Neural progenitor cell (in vitro differentiated cells): ENCODE measurements at regions not wholly inside any gene's neighbourhood (a gene's known extent, or its start where the extent isn't known, plus 50 kb on each side); places are given as distances from the start of the nearest gene placed in this dataset.

ENCODE experiments used
- DNase-seq: peaks from one replicate; pipeline ENCODE4 v3.0.0-alpha.2; 2016; ENCODE audit warnings: low spot score
- H2AFZ ChIP-seq: fragments of 200-600 bp; sonication (generic); replicated peaks from 2 replicates; pipeline ENCODE4 v1.6.1; 2016; ENCODE audit warnings: antibody characterized with exemption
- H3F3A ChIP-seq: fragments of 200-600 bp; sonication (generic); 2 replicates; pipeline ENCODE4 v1.6.1; 2016; ENCODE audit warnings: antibody characterized with exemption, low read depth
- H3K27ac ChIP-seq: fragments of 200-600 bp; sonication (generic); 2 replicates; pipeline ENCODE4 v1.5.1; 2016; ENCODE audit warnings: mild to moderate bottlenecking
- H3K27me3 ChIP-seq: fragments of 200-600 bp; sonication (generic); 2 replicates; pipeline ENCODE4 v1.6.1; 2016; ENCODE audit warnings: mild to moderate bottlenecking, moderate library complexity
- H3K36me3 ChIP-seq: fragments of 200-600 bp; sonication (generic); 2 replicates; pipeline ENCODE4 v1.5.1; 2016
- H3K4me1 ChIP-seq: fragments of 200-600 bp; sonication (generic); 2 replicates; pipeline ENCODE4 v1.6.1; 2016; ENCODE audit warnings: mixed run types
- H3K4me2 ChIP-seq: fragments of 200-600 bp; sonication (generic); 2 replicates; pipeline ENCODE4 v1.6.1; 2016
- H3K4me3 ChIP-seq: fragments of 200-600 bp; sonication (generic); 2 replicates; pipeline ENCODE4 v1.5.1; 2016
- H3K79me2 ChIP-seq: fragments of 200-600 bp; sonication (generic); 2 replicates; pipeline ENCODE4 v1.6.1; 2016; ENCODE audit warnings: low read depth
- H3K9ac ChIP-seq: fragments of 200-600 bp; sonication (generic); 2 replicates; pipeline ENCODE4 v1.6.1; 2016
- H3K9me3 ChIP-seq: fragments of 200-600 bp; sonication (generic); 2 replicates; pipeline ENCODE4 v1.5.1; 2016; ENCODE audit warnings: low read depth
- H4K20me1 ChIP-seq: fragments of 200-600 bp; sonication (generic); 2 replicates; pipeline ENCODE4 v1.6.1; 2016; ENCODE audit warnings: low read depth
- H3K27ac Mint-ChIP-seq: 3 replicates; pipeline ENCODE4 v1.8.0; 2021; ENCODE audit warnings: mixed read lengths
- H3K27me3 Mint-ChIP-seq: 2 replicates; pipeline ENCODE4 v1.8.0; 2022; ENCODE audit warnings: low read depth, mild to moderate bottlenecking, inconsistent platforms, moderate library complexity, mixed read lengths; ENCODE audit not compliant: insufficient read depth
- H3K36me3 Mint-ChIP-seq: 3 replicates; pipeline ENCODE4 v1.8.0; 2021; ENCODE audit warnings: mixed read lengths
- H3K4me1 Mint-ChIP-seq: 3 replicates; pipeline ENCODE4 v1.8.0; 2021; ENCODE audit warnings: mixed read lengths
- H3K4me3 Mint-ChIP-seq: 3 replicates; pipeline ENCODE4 v1.8.0; 2021; ENCODE audit warnings: mild to moderate bottlenecking, moderate library complexity, mixed read lengths
- H3K9me3 Mint-ChIP-seq: 3 replicates; pipeline ENCODE4 v1.8.0; 2020; ENCODE audit warnings: mixed read lengths
- EZH2 ChIP-seq: fragments of 200-600 bp; sonication (generic); IDR thresholded peaks from 2 replicates; pipeline ENCODE4 v1.6.1; 2017; ENCODE audit warnings: antibody characterized with exemption, mild to moderate bottlenecking, moderate library complexity
- EZH2phosphoT487 ChIP-seq: fragments of 200-600 bp; sonication (generic); IDR thresholded peaks from 2 replicates; pipeline ENCODE4 v1.6.1; 2017; ENCODE audit warnings: antibody characterized with exemption
- TF ChIP-seq, protein P1 (sequence below): fragments of 200-600 bp; sonication (generic); IDR thresholded peaks from 2 replicates; pipeline ENCODE4 v1.5.1; 2017; ENCODE audit warnings: antibody characterized with exemption, mild to moderate bottlenecking

DNA sequence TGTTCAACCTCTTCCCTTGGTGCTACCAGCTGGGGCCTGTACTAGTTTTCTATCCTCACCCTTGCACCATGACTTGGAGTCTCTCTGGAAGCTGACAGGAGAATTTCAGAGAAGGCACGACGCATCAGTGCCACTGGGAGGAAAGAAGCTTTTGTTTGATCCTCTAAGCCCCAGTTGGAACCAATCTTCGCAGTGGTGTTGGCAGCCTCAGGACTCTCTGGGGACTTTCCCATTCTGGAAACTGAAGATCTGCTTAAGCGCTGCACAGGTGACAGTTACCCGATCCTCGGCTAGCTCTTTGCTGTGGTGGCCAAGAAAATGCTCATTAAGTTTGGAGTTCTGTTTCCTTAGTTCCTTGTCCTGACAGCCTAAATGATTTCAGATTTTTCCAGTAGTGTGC is 222.3 kb downstream of the RHOU start:
- Mint-ChIP-seq H3K27me3 (peaks cover 5% of the 10 kb centered on the region), H3K9me3 (peaks cover 17% of the 10 kb centered on the region), H3K36me3 (no peaks in the 10 kb centered on the region), H3K4me3 (no peak overlapping the region), H3K27ac (no peak overlapping the region), H3K4me1 (peaks cover 5% of the 10 kb centered on the region)
- Histone ChIP-seq H3K27ac (no peak overlapping the region), H3K27me3 (no peaks in the 10 kb centered on the region), H3K4me3 (no peak overlapping the region), H4K20me1 (no peaks in the 10 kb centered on the region), H3K79me2 (no peaks in the 10 kb centered on the region), H3K36me3 (no peaks in the 10 kb centered on the region), H3K9ac (no peak overlapping the region), H2AFZ (no peak overlapping the region), H3K9me3 (no peaks in the 10 kb centered on the region), H3K4me1 (peaks cover 31% of the 10 kb centered on the region), H3K4me2 (no peak overlapping the region), H3F3A (peaks cover 7% of the 10 kb centered on the region)
- no peak for TF ChIP-seq EZH2
- TF ChIP-seq EZH2phosphoT487 = no peak
- TF ChIP-seq, protein P1, sequence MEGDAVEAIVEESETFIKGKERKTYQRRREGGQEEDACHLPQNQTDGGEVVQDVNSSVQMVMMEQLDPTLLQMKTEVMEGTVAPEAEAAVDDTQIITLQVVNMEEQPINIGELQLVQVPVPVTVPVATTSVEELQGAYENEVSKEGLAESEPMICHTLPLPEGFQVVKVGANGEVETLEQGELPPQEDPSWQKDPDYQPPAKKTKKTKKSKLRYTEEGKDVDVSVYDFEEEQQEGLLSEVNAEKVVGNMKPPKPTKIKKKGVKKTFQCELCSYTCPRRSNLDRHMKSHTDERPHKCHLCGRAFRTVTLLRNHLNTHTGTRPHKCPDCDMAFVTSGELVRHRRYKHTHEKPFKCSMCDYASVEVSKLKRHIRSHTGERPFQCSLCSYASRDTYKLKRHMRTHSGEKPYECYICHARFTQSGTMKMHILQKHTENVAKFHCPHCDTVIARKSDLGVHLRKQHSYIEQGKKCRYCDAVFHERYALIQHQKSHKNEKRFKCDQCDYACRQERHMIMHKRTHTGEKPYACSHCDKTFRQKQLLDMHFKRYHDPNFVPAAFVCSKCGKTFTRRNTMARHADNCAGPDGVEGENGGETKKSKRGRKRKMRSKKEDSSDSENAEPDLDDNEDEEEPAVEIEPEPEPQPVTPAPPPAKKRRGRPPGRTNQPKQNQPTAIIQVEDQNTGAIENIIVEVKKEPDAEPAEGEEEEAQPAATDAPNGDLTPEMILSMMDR = no peak
- no peak for DNase-seq

DNA sequence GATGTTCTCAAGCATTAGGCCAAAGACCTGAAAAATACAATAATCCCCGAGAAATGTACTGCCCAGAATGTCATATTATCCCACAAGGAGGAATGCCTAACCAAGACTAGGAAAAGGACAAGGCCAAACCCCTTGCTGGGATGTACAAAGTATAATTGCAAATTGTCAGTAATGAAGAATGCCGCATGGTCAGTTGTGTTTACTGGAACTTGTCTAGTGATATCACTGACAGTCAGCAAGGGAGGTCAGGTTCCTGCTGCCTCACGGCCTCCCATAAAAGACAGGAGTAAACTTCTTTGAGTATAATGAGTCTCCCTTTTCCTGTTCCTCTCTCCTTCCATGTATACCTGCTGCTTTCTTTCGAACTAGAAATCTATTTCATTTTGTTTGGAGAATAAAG is 222.8 kb downstream of the RHOU start:
- Histone ChIP-seq H3K36me3 (no peaks in the 10 kb centered on the region), H4K20me1 (no peaks in the 10 kb centered on the region), H3K79me2 (no peaks in the 10 kb centered on the region), H3K9me3 (no peaks in the 10 kb centered on the region), H3K9ac (no peak overlapping the region), H3K4me1 (peaks cover 31% of the 10 kb centered on the region), H3K27ac (no peak overlapping the region), H3K27me3 (no peaks in the 10 kb centered on the region), H3K4me2 (no peak overlapping the region), H2AFZ (no peak overlapping the region), H3K4me3 (no peak overlapping the region), H3F3A (peaks cover 7% of the 10 kb centered on the region)
- peaks cover 16% of the 10 kb centered on the region for H3K9me3 Mint-ChIP-seq
- no peaks in the 10 kb centered on the region for H3K36me3 Mint-ChIP-seq
- H3K27ac Mint-ChIP-seq = no peak overlapping the region
- H3K4me1 Mint-ChIP-seq = peaks cover 5% of the 10 kb centered on the region
- H3K4me3 Mint-ChIP-seq = no peak overlapping the region
- H3K27me3 Mint-ChIP-seq = peaks cover 5% of the 10 kb centered on the region
- TF ChIP-seq EZH2phosphoT487 (no peak), EZH2 (no peak)
- TF ChIP-seq, protein P1 = no peak
- DNase-seq = no peak

DNA sequence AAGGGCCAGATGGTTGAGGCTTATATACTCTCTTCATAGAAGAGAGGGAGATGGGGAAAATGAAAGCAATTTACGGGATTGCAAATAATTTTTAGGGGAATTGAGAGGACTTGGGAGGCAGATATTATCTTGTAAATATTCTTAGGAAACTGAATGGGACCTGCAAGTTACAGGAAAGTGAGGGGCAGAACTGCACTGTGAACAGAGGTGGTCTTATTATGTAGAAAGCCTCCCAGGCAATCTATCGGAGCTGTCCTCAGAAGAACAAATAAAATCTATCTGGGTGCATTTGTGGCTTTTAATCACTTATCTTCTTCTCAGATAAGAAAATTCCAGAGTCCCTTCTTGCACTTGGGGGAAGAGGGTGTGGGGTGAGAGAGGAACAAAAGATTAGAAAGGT is 223.5 kb downstream of the RHOU start:
- H3K4me1 Mint-ChIP-seq = peaks cover 9% of the 10 kb centered on the region

More for the DNA sequence above, 223.5 kb downstream of the RHOU start:
- Histone ChIP-seq H3K9ac (no peak overlapping the region), H3K79me2 (no peaks in the 10 kb centered on the region), H3K4me1 (peaks cover 31% of the 10 kb centered on the region), H3K4me2 (no peak overlapping the region), H3K36me3 (no peaks in the 10 kb centered on the region), H2AFZ (no peak overlapping the region), H3F3A (peaks cover 7% of the 10 kb centered on the region), H3K27ac (no peak overlapping the region), H3K9me3 (no peaks in the 10 kb centered on the region), H3K27me3 (no peaks in the 10 kb centered on the region), H4K20me1 (no peaks in the 10 kb centered on the region), H3K4me3 (no peak overlapping the region)
- H3K27me3 Mint-ChIP-seq = peaks cover 5% of the 10 kb centered on the region
- TF ChIP-seq EZH2 (no peak), EZH2phosphoT487 (no peak)
- TF ChIP-seq, protein P1 = no peak
- H3K4me3 Mint-ChIP-seq = no peak overlapping the region
- peaks cover 15% of the 10 kb centered on the region for H3K9me3 Mint-ChIP-seq
- H3K36me3 Mint-ChIP-seq = no peaks in the 10 kb centered on the region
- H3K27ac Mint-ChIP-seq = no peak overlapping the region
- no peak for DNase-seq
